ENCODE measurements at regions not wholly inside any gene's neighbourhood (a gene's known extent, or its start where the extent isn't known, plus 50 kb on each side); places are given as distances from the start of the nearest gene placed in this dataset.

DNA sequence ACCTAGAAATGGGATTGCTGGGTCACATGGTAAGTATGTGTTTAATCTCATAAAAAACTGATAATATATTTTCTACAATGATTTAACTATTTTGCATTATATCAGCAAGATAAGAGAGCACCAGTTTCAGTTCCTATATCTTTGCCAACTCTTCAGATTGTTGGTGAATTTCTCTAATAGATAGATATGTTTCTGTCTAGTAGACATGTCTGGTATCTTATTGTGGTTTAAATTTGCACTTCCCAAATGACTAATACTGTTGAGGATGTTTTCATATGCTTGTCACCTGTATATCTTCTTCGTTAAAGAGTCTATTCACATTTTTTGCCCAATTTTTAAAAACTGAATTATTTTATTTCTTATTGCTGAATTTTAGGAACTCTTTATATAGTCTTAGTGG, 113.8 kb upstream of the UXS1 start:
- Histone ChIP-seq H3K27ac (no peak overlapping the region), H3K4me3 (no peak overlapping the region)
- TF ChIP-seq, protein P1, sequence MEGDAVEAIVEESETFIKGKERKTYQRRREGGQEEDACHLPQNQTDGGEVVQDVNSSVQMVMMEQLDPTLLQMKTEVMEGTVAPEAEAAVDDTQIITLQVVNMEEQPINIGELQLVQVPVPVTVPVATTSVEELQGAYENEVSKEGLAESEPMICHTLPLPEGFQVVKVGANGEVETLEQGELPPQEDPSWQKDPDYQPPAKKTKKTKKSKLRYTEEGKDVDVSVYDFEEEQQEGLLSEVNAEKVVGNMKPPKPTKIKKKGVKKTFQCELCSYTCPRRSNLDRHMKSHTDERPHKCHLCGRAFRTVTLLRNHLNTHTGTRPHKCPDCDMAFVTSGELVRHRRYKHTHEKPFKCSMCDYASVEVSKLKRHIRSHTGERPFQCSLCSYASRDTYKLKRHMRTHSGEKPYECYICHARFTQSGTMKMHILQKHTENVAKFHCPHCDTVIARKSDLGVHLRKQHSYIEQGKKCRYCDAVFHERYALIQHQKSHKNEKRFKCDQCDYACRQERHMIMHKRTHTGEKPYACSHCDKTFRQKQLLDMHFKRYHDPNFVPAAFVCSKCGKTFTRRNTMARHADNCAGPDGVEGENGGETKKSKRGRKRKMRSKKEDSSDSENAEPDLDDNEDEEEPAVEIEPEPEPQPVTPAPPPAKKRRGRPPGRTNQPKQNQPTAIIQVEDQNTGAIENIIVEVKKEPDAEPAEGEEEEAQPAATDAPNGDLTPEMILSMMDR (IDR thresholded peaks at IDR 0.05): no peak
- no peak for DNase-seq (ENCODE audit: low spot score)

DNA sequence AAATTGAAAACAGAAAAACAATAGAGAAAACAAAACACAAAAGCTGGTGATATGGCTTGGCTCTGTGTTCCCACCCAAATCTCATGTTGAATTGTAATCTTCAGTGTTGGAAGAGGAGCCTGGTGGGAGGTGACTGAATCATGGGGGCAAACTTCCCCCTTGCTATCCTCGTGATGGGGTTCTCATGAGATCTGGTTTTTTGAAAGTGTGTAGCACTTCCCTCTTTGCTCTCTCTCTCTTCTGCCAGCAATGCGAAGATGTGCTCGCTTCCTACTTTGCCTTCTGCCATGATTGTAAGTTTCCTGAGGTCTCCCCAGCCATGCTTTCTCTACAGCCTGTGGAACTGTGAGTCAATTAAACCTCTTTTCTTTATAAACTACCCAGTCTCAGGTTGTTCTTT, 112.3 kb upstream of the UXS1 start:
- TF ChIP-seq, protein P1 (IDR thresholded peaks at IDR 0.05): no peak
- Histone ChIP-seq H3K4me3 (no peak overlapping the region), H3K27ac (no peak overlapping the region)
- DNase-seq (ENCODE audit: low spot score): no peak

DNA sequence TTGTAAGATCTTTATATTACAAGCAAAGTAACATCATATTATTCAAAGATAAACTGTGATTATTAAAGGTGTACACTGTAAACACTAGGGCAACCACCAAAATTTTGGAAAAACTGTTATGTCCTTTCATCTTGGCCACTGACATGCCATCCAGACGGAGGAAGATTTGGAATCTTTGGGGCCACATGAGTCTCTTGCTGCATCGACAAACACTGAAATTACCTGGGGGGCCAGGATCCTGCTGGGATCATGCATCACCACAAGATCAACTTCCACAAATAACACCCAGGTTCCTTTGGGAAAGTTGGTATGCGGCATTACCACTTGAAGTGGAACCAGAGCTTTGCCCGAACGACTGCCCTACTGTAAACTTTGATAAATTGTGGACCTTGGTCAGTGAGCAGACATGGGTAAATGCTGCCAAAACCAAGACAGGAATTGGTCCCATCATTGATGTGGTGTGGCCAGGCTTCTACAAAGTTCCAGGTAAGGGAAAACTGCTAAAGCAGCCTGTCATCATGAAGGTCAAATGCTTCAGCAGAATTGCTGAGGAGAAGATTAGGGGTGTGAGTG, 110.6 kb upstream of the UXS1 start:
- Histone ChIP-seq H3K4me3 (no peak overlapping the region), H3K27ac (no peak overlapping the region)
- no peak for DNase-seq (ENCODE audit: low spot score)
- TF ChIP-seq, protein P1 (IDR thresholded peaks at IDR 0.05): no peak

DNA sequence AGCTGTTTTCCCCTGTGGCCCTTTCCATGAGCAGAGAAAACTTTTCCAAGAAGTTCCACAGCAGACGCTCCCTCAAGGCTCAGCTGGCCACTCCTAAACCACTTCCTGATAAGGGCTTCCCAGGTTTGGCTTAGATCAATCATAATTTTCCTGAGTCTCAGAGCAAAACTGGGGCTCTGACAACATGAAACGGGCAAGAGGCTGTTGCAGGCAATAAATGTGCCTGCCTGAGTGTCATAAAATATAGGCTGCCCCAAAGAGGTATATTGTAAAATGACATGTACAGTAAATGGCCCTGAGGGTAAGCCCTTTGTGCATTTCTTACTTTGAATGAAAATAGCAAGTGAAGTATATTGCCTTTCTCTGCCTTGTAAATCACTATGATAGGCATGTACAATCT, 105.6 kb upstream of the UXS1 start:
- Histone ChIP-seq H3K4me3 (no peak overlapping the region), H3K27ac (no peak overlapping the region)
- DNase-seq (ENCODE audit: low spot score): no peak
- TF ChIP-seq, protein P1 (IDR thresholded peaks at IDR 0.05): no peak

DNA sequence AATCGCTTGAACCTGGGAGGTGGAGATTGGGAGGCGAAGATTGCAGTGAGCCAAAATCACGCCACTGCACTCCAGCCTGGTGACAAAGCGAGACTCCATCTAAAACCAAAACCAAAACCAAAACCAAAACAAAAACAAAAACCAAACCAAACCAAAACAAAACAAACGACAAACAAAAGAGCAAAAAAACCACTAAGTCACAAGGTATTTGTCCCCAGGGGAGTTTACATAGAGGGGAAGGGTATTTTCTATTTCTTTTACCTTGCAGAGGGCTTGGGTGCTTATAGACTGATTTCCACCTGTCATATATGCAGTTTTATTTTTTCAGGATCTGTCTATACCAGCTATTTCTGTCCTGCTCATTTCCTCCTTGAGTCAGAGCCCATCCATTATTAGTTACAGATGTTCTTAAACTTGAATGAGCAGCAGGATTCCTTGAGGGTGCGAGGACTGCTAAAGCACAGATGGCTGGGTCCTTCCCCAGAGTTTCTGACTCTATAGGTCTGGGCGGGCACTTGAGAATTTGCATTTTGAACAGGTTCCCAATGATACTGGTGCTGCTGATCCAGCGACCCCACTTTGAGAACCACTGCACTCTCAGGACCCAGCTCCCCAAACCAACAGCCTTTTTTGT, 102.2 kb upstream of the UXS1 start:
- Histone ChIP-seq H3K27ac (no peak overlapping the region), H3K4me3 (no peak overlapping the region)
- TF ChIP-seq, protein P1 (IDR thresholded peaks at IDR 0.05): no peak
- DNase-seq (ENCODE audit: low spot score): no peak

DNA sequence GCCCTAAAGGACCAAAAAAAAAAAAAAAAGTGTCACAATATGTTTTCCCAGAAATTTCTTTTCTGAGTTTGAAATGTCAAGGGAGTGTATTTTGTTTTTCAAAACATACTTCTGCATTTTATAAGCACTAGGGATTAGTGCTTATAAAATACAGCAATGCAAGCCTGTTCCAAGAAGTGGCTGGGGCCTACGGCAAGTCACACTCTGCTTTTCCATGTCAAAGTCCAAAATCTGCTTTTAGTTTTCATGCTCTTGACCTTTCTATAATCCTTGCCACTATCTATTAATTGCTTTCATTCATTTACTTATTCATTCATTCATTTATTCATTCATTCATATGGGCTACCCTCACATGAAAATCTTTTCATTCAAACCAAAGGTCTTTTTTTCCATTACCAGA, 100.1 kb upstream of the UXS1 start:
- no peak overlapping the region for H3K4me3 ChIP-seq
- DNase-seq (ENCODE audit: low spot score): no peak
- no peak overlapping the region for H3K27ac ChIP-seq
- TF ChIP-seq, protein P1 (IDR thresholded peaks at IDR 0.05): no peak

DNA sequence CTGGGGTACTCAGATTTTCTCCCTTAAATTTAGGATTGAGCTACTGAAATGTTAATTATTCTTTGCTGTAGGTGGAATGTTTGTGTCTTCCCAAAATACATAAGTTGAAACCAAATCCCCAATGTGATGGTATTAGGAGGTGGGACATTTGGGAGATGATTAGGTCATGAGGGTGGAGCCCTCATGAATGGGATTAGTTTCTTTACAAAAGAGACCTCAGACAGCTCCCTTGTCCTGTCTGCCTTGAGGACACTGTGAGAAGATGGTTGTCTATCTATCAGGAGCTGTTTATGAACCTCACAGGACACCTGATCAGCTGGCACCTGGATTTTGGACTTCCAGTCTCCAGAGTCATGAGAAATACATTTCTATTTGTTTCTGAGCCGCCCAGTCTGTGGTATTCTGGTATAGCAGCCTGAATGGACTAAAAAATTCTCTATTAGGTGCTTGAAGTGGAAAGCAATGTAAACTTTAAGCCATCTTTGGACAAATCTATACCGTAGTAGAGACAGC, 99.2 kb upstream of the UXS1 start:
- no peak overlapping the region for H3K4me3 ChIP-seq

More for the DNA sequence above, 99.2 kb upstream of the UXS1 start:
- TF ChIP-seq, protein P1 (IDR thresholded peaks at IDR 0.05): no peak
- no peak for DNase-seq (ENCODE audit: low spot score)
- H3K27ac ChIP-seq: no peak overlapping the region
